SIG-M5 treated with dmso at 0.1 percent for 504 hours (cell line): ENCODE measurements at regions not wholly inside any gene's neighbourhood (a gene's known extent, or its start where the extent isn't known, plus 50 kb on each side); places are given as distances from the start of the nearest gene placed in this dataset.

ENCODE experiments used
- DNase-seq: peaks from one replicate; lab custom pipeline; 2025; ENCODE audit not compliant: unreplicated experiment; lab: John Stamatoyannopoulos, UW

GRCh38 chr4:147401221-147401620 is 79.7 kb upstream of the EDNRA start:
- no peak for DNase-seq

GRCh38 chr4:147407261-147408045 is 73.4 kb upstream of the EDNRA start:
- no peak for DNase-seq

GRCh38 chr4:147408189-147408588 is 72.7 kb upstream of the EDNRA start:
- DNase-seq: no peak

- DNase-seq: no peak
Measured at GRCh38 chr4:147409350-147409749, 71.5 kb upstream of the EDNRA start.

- DNase-seq: no peak
Measured at GRCh38 chr4:147418226-147418625, 62.7 kb upstream of the EDNRA start.

GRCh38 chr4:147421456-147421855 is 59.4 kb upstream of the EDNRA start:
- no peak for DNase-seq

GRCh38 chr4:147423229-147423628 is 57.7 kb upstream of the EDNRA start:
- no peak for DNase-seq

- no peak for DNase-seq
Measured at GRCh38 chr4:147425019-147425418, 55.9 kb upstream of the EDNRA start.

GRCh38 chr4:147428583-147428982 is 52.3 kb upstream of the EDNRA start:
- DNase-seq: no peak

GRCh38 chr4:147430111-147430510 is 50.8 kb upstream of the EDNRA start:
- no peak for DNase-seq
